ENCODE measurements at regions not wholly inside any gene's neighbourhood (a gene's known extent, or its start where the extent isn't known, plus 50 kb on each side); places are given as distances from the start of the nearest gene placed in this dataset.

GRCh38 chr2:2851806-2852777 lies 521.0 kb upstream of the MYT1L start:
- no peak for TF ChIP-seq CTCF (IDR thresholded peaks at IDR 0.05; ENCODE audit: low read depth, low read length)
- DNase-seq (ENCODE audit: low read depth in 2 of 2): no peak
- no peak overlapping the region for H3K4me3 ChIP-seq (replicated peaks in 1 of 2; ENCODE audit: low read depth in 2 of 2, low read length in 2 of 2)

DNA sequence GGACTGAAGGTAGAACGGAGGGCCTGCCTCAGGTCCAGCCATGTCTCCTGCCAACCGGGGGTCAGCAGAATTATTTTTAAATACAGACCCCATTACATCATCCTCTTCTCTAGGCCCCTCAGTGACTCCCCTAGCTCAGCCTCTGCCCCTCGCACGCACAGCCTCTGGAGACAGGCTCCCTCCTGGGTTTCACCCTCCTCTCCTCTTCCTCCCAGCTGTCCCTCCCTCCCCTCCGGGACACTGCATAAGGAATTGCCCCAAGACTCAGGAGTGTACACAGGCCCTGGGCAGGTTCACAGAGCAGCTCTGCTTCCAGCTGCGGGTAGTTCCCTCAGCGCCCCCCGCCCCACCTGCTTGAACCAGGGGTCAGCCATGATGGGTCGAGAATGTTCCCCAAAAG lies 520.2 kb upstream of the MYT1L start:
- no peak for DNase-seq (ENCODE audit: low read depth in 2 of 2)
- no peak for TF ChIP-seq CTCF (IDR thresholded peaks at IDR 0.05; ENCODE audit: low read depth, low read length)
- no peak overlapping the region for H3K4me3 ChIP-seq (replicated peaks in 1 of 2; ENCODE audit: low read depth in 2 of 2, low read length in 2 of 2)

DNA sequence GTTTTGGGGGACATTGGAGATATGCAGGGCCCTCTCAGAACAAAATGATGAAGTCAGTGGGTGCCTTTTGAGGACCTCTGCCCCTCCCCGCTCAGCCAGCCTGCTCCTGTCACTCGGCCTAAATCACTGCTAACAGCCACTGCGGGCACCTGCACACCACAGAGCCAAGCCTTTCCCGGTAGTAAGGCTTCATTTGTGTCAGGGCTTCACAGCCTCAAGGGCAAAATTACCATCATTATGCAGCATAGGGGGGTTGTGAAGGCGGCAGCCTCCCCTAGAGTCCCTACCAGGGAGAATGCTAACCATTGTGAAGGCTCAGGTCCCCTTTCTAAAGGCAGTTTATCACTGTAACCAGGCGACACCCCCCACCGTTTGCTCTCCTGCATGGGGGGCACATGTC lies 519.8 kb upstream of the MYT1L start:
- TF ChIP-seq CTCF (IDR thresholded peaks at IDR 0.05; ENCODE audit: low read depth, low read length): no peak
- no peak overlapping the region for H3K4me3 ChIP-seq (replicated peaks in 1 of 2; ENCODE audit: low read depth in 2 of 2, low read length in 2 of 2)
- no peak for DNase-seq (ENCODE audit: low read depth in 2 of 2)

DNA sequence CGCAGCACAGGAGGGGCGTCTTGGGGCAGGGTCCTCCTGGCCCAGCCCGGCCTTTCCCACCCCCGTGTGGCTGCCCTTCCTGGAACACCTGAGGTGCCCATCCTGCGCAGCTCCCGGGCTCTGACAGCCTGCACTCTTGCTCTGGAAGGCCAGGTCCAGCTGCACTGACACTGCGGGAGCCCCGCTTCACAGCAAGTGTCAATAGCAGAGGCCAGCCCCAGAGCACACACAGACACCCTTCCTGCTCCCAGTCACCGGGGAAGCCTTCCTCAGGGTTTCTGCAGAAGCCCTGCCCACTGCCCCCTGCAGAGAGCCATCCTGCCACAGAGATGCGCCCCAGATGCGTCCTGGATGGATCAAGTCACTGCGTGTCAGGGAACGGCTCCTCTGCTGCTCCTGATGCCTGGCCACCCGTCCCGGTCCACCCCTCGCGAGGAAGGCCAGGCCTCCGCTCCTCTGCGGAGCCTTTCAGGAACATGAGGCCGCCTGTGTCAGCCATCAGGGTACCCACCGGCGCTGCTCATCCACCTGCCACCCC lies 519.2 kb upstream of the MYT1L start:
- no peak for DNase-seq (ENCODE audit: low read depth in 2 of 2)
- no peak overlapping the region for H3K4me3 ChIP-seq (replicated peaks in 1 of 2; ENCODE audit: low read depth in 2 of 2, low read length in 2 of 2)
- no peak for TF ChIP-seq CTCF (IDR thresholded peaks at IDR 0.05; ENCODE audit: low read depth, low read length)

DNA sequence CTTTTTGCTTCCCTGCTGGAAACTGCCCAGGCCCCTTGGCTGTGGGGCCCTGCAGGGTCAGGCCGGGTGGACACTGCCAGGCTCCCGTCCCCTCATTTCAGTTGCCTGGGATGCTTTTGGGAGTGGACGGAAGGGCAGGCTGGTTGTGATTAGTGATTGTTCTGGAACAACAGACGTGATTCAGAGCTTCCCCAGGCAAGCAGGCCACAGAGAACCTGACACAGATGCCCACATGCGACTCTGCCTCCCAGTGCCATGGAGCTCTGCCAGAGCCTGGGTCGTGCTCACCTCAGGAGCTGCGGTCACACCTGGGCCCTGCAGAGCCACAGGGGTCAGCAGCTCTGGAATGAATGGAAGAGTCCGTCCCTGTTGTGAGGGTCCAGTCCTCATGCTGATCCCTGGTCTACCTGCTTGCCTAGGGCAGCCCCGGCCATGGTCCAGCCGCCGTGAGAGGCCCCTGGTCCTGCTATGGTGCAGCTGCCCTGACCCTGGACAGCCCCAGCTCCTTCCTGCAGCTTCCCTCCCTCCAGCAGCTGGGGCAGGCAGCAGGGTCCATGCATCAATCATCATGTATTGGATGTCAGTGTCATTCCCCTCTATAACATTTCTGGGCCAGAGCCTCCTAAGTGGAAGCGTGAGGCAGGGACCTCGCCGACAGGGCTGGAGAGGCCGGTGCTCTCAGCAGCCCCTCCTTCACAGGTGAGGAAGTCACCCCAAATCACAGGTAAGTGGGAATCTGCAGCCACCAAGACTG lies 518.6 kb upstream of the MYT1L start:
- TF ChIP-seq CTCF (IDR thresholded peaks at IDR 0.05; ENCODE audit: low read depth, low read length): no peak
- DNase-seq (ENCODE audit: low read depth in 2 of 2): no peak
- no peak overlapping the region for H3K4me3 ChIP-seq (replicated peaks in 1 of 2; ENCODE audit: low read depth in 2 of 2, low read length in 2 of 2)

DNA sequence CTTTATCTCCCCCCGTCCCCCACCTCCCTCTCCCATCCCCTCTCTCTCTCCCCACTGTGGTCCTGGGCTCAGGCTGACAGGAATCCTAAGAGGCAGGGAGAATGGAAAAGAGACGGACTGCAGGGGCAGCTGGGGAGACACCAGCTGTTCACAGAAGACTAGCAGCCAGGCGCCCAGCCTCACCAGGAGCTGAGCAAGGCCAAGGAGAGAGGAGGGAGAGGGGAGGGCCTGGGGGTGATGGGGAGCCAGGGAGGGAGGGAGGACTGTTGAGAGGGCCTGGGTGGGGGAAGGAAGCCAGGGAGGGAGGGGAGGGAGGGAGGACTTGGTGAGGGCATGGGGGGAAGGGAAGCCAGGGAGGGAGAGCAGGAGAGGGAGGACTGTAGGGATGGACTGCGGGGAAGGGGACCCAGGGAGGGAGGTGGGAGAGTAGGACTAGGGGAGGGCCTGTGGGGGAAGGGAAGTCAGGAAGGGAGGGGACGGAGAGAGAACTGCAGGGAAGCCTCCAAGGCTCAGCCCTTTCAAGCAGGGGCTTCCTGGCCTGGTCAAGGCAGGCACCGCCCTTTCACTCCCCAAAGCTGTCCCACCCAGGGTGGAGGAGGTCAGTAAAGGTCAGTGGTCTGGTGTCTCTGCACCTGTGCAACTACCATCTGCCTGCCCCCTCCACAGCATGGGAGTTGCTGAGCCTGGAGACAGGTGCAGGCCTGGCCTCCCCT lies 517.7 kb upstream of the MYT1L start:
- no peak for TF ChIP-seq CTCF (IDR thresholded peaks at IDR 0.05; ENCODE audit: low read depth, low read length)
- no peak for DNase-seq (ENCODE audit: low read depth in 2 of 2)
- H3K4me3 ChIP-seq (replicated peaks in 1 of 2; ENCODE audit: low read depth in 2 of 2, low read length in 2 of 2): no peak overlapping the region
